Activated CD8-positive, alpha-beta T cell treated with anti-CD3 and anti-CD28 coated beads for 36 hours (primary cell): ENCODE measurements at regions not wholly inside any gene's neighbourhood (a gene's known extent, or its start where the extent isn't known, plus 50 kb on each side); places are given as distances from the start of the nearest gene placed in this dataset.

ENCODE experiments used
- ATAC-seq: fragments of 200-7000 bp; cut with Tn5 transposase; one replicate; pipeline ENCODE4 v1.10.0; 2021; ENCODE audit warnings: mild to moderate bottlenecking, moderate library complexity
- CTCF ChIA-PET: fragments of 350-600 bp; sonication (Branson Sonifier 250); formaldehyde crosslinking; loops from one replicate; lab custom pipeline; 2021; ENCODE audit warnings: antibody characterized with exemption; lab: Charles Lee
- POLR2A ChIA-PET: fragments of 350-600 bp; sonication (Branson Sonifier 250); formaldehyde crosslinking; loops from one replicate; lab custom pipeline; 2021; ENCODE audit warnings: antibody characterized with exemption; lab: Charles Lee
- DNase-seq: peaks from one replicate; pipeline ENCODE4 v3.0.0-alpha.2; 2020
- H3K27ac Mint-ChIP-seq: one replicate; pipeline ENCODE4 v1.8.0; 2021; ENCODE audit warnings: mild to moderate bottlenecking, mixed read lengths
- H3K27me3 Mint-ChIP-seq: one replicate; pipeline ENCODE4 v1.8.0; 2021; ENCODE audit warnings: mixed read lengths
- H3K36me3 Mint-ChIP-seq: one replicate; pipeline ENCODE4 v1.8.0; 2021; ENCODE audit warnings: low read depth, mixed read lengths
- H3K4me1 Mint-ChIP-seq: one replicate; pipeline ENCODE4 v1.8.0; 2021; ENCODE audit warnings: low read depth, mixed read lengths
- H3K4me3 Mint-ChIP-seq: one replicate; pipeline ENCODE4 v1.8.0; 2021; ENCODE audit warnings: mild to moderate bottlenecking, moderate library complexity, mixed read lengths
- H3K9me3 Mint-ChIP-seq: one replicate; pipeline ENCODE4 v1.8.0; 2021; ENCODE audit warnings: mixed read lengths
- CTCF ChIP-seq: fragments of 200-600 bp; IDR thresholded peaks from one replicate; pipeline ENCODE4 v1.8.0; 2022; ENCODE audit warnings: antibody characterized with exemption, mild to moderate bottlenecking
- intact Hi-C: fragments of 100-400 bp; cut with micrococcal nuclease; formaldehyde crosslinking; loops from one replicate; pipeline ENCODE4 v1.10.0; 2022

GRCh38 chr9:21598749-21599148, 116.6 kb upstream of the IFNE start:
- ATAC-seq (no peak), DNase-seq (no peak)
- POLR2A ChIA-PET, result no interaction called here
- H3K36me3 Mint-ChIP-seq, result no peaks in the 10 kb centered on the region
- H3K9me3 Mint-ChIP-seq, result no peaks in the 10 kb centered on the region
- no peaks in the 10 kb centered on the region for H3K4me1 Mint-ChIP-seq
- intact Hi-C loops, result no loop called here
- no peak overlapping the region for H3K27ac Mint-ChIP-seq
- CTCF ChIA-PET, result interaction anchor here (1.1 to 1.5 kb wide), 2 partner anchors 25 to 37 kb away, joined by 3 read pairs; no protein-coding TSS in a partner anchor
- no peak overlapping the region for H3K4me3 Mint-ChIP-seq
- TF ChIP-seq CTCF, result no peak
- peaks cover 2% of the 10 kb centered on the region for H3K27me3 Mint-ChIP-seq

- TF ChIP-seq CTCF, result no peak
- Mint-ChIP-seq H3K27me3 (no peaks in the 10 kb centered on the region), H3K9me3 (peaks cover 3% of the 10 kb centered on the region), H3K4me3 (no peak overlapping the region), H3K27ac (no peak overlapping the region), H3K4me1 (peaks cover 24% of the 10 kb centered on the region), H3K36me3 (no peaks in the 10 kb centered on the region)
- no peak for DNase-seq
- intact Hi-C loops, result no loop called here
- no peak for ATAC-seq
- ChIA-PET CTCF (no interaction called here), POLR2A (no interaction called here)
Measured at GRCh38 chr9:21605489-21605931, 123.4 kb upstream of the IFNE start.

GRCh38 chr9:21607576-21607975, 125.5 kb upstream of the IFNE start:
- CTCF ChIA-PET, result no interaction called here

GRCh38 chr9:21608200-21608599, 126.1 kb upstream of the IFNE start:
- intact Hi-C loops, result no loop called here
- ChIA-PET POLR2A (no interaction called here), CTCF (no interaction called here)
- no peaks in the 10 kb centered on the region for H3K27me3 Mint-ChIP-seq
- H3K4me1 Mint-ChIP-seq, result peaks cover 38% of the 10 kb centered on the region
- no peaks in the 10 kb centered on the region for H3K36me3 Mint-ChIP-seq
- H3K27ac Mint-ChIP-seq, result no peak overlapping the region
- no peak for TF ChIP-seq CTCF
- H3K4me3 Mint-ChIP-seq, result no peak overlapping the region
- DNase-seq (no peak), ATAC-seq (no peak)
- H3K9me3 Mint-ChIP-seq, result peaks cover 3% of the 10 kb centered on the region

More at GRCh38 chr9:21607576-21607975, 125.5 kb upstream of the IFNE start:
- POLR2A ChIA-PET, result no interaction called here
- H3K27me3 Mint-ChIP-seq, result no peaks in the 10 kb centered on the region
- no peaks in the 10 kb centered on the region for H3K36me3 Mint-ChIP-seq
- H3K4me1 Mint-ChIP-seq, result peaks cover 37% of the 10 kb centered on the region
- peaks cover 3% of the 10 kb centered on the region for H3K9me3 Mint-ChIP-seq
- no peak for ATAC-seq
- no peak overlapping the region for H3K4me3 Mint-ChIP-seq
- no peak for TF ChIP-seq CTCF
- H3K27ac Mint-ChIP-seq, result no peak overlapping the region
- intact Hi-C loops, result no loop called here
- DNase-seq, result no peak

- DNase-seq (no peak), ATAC-seq (no peak)
- ChIA-PET POLR2A (no interaction called here), CTCF (no interaction called here)
- H3K9me3 Mint-ChIP-seq, result peaks cover 3% of the 10 kb centered on the region
- peaks cover 40% of the 10 kb centered on the region for H3K4me1 Mint-ChIP-seq
- H3K4me3 Mint-ChIP-seq, result no peak overlapping the region
- no peak overlapping the region for H3K27ac Mint-ChIP-seq
- H3K36me3 Mint-ChIP-seq, result no peaks in the 10 kb centered on the region
- TF ChIP-seq CTCF, result no peak
- intact Hi-C loops, result no loop called here
- no peaks in the 10 kb centered on the region for H3K27me3 Mint-ChIP-seq
Measured at GRCh38 chr9:21609506-21609905, 127.4 kb upstream of the IFNE start.
